H1 (cell line): ENCODE measurements at regions not wholly inside any gene's neighbourhood (a gene's known extent, or its start where the extent isn't known, plus 50 kb on each side); places are given as distances from the start of the nearest gene placed in this dataset.

ENCODE experiments used
- CTCF ChIA-PET: fragments of 300-600 bp; sonication (Branson Sonifier 250); formaldehyde crosslinking; loops from one replicate; lab custom pipeline; 2021; ENCODE audit not compliant: partially characterized antibody; lab: Charles Lee
- POLR2A ChIA-PET: fragments of 300-600 bp; sonication (Branson Sonifier 250); formaldehyde crosslinking; loops from one replicate; lab custom pipeline; 2021; ENCODE audit warnings: inconsistent platforms; ENCODE audit not compliant: partially characterized antibody; lab: Charles Lee
- DNase-seq, 2 experiments: peaks; one replicate each; pipeline versions ENCODE4 v3.0.0 to v3.0.0-alpha.2; 2010 to 2022; ENCODE audit warnings: low spot score in 2 of 2, low read depth in 1 of 2, mixed read lengths in 1 of 2
- FAIRE-seq: peaks from 2 replicates; lab custom pipeline; 2011; peaks lifted over from hg19 to GRCh38; lab: Jason Lieb, UNC
- H2AFZ ChIP-seq: 2 replicates; pipeline ENCODE4 v1.8.1; 2012; ENCODE audit warnings: low read length, inconsistent platforms
- H2AK5ac ChIP-seq: 2 replicates; pipeline ENCODE4 v1.6.1; 2013; ENCODE audit warnings: low read depth, low read length
- H2BK120ac ChIP-seq: replicated peaks from 2 replicates; pipeline ENCODE3; 2013; ENCODE audit warnings: low read depth, low read length, inconsistent platforms
- H2BK12ac ChIP-seq: 2 replicates; pipeline ENCODE4 v1.6.1; 2013; ENCODE audit warnings: low read depth, low read length
- H2BK15ac ChIP-seq: 2 replicates; pipeline ENCODE4 v1.6.1; 2013; ENCODE audit warnings: low read length
- H2BK20ac ChIP-seq: 2 replicates; pipeline ENCODE4 v1.6.1; 2013; ENCODE audit warnings: low read length
- H2BK5ac ChIP-seq: 2 replicates; pipeline ENCODE4 v1.6.1; 2013; ENCODE audit warnings: low read depth, low read length
- H3K14ac ChIP-seq: 2 replicates; pipeline ENCODE4 v1.6.1; 2013; ENCODE audit warnings: inconsistent platforms; ENCODE audit not compliant: insufficient read length
- H3K18ac ChIP-seq: 2 replicates; pipeline ENCODE4 v1.6.1; 2013; ENCODE audit warnings: low read length; ENCODE audit errors: extremely low read depth
- H3K23ac ChIP-seq: 2 replicates; pipeline ENCODE4 v1.6.1; 2013; ENCODE audit warnings: inconsistent platforms; ENCODE audit not compliant: insufficient read length
- H3K23me2 ChIP-seq: 2 replicates; pipeline ENCODE4 v1.6.1; 2013; ENCODE audit warnings: low read depth, low read length
- H3K27ac ChIP-seq: 2 replicates; pipeline ENCODE4 v1.6.1; 2011; ENCODE audit warnings: low read depth, low read length, inconsistent platforms
- H3K27me3 ChIP-seq, 4 experiments: replicated peaks in 1 of 4; 1 replicate in 1 of 4; 2 replicates in 3 of 4; pipeline versions ENCODE4 v1.6.1 to v1.8.1; 2011 to 2013; ENCODE audit warnings: low read length in 3 of 4, mild to moderate bottlenecking in 3 of 4, inconsistent platforms in 2 of 4, mixed read lengths in 2 of 4, moderate library complexity in 1 of 4; ENCODE audit not compliant: control insufficient read depth in 3 of 4, insufficient read depth in 3 of 4; ENCODE audit errors: extremely low read depth in 1 of 4
- H3K36me3 ChIP-seq, 4 experiments: 2 replicates each; pipeline versions ENCODE4 v1.6.1 to v1.8.1; 2011 to 2013; ENCODE audit warnings: mild to moderate bottlenecking in 4 of 4, low read length in 3 of 4, moderate library complexity in 2 of 4, control low read depth in 1 of 4, inconsistent platforms in 1 of 4; ENCODE audit not compliant: insufficient read depth in 4 of 4, control insufficient read depth in 2 of 4
- H3K4ac ChIP-seq: replicated peaks from 2 replicates; pipeline ENCODE3; 2013; ENCODE audit warnings: low read length, low read depth, mixed read lengths, inconsistent platforms; ENCODE audit not compliant: insufficient read length
- H3K4me1 ChIP-seq, 4 experiments: replicated peaks in 1 of 4; 1 replicate in 1 of 4; 2 replicates in 3 of 4; pipeline versions ENCODE4 v1.6.1 to v1.8.1; 2011 to 2013; ENCODE audit warnings: low read length in 3 of 4, inconsistent platforms in 2 of 4, mixed read lengths in 1 of 4; ENCODE audit not compliant: insufficient read depth in 4 of 4, control insufficient read depth in 3 of 4
- H3K4me2 ChIP-seq, 2 experiments: 2 replicates each; pipeline versions ENCODE4 v1.6.1 to v1.8.1; 2011 to 2013; ENCODE audit warnings: low read depth in 2 of 2, low read length in 2 of 2, control low read depth in 1 of 2, inconsistent platforms in 1 of 2, mild to moderate bottlenecking in 1 of 2; ENCODE audit not compliant: insufficient read depth in 1 of 2
- H3K4me3 ChIP-seq, 4 experiments: fragments of 200-600, 300-600 bp in 1 of 4; sonication (generic), shearing (Covaris generic), sonication (Bioruptor Twin) in 1 of 4; 2 replicates each; pipeline versions ENCODE4 v1.5.1 to v1.8.1; 2011 to 2016; ENCODE audit warnings: low read length in 4 of 4, low read depth in 3 of 4, control low read depth in 2 of 4, inconsistent platforms in 2 of 4, mild to moderate bottlenecking in 2 of 4, mixed read lengths in 1 of 4, moderate library complexity in 1 of 4; ENCODE audit not compliant: insufficient read depth in 2 of 4; ENCODE audit errors: extremely low read depth in 1 of 4
- H3K56ac ChIP-seq: replicated peaks from 2 replicates; pipeline ENCODE3; 2013; ENCODE audit warnings: low read depth, mild to moderate bottlenecking, mixed read lengths, low read length, inconsistent platforms; ENCODE audit not compliant: insufficient read length
- H3K79me1 ChIP-seq: 2 replicates; pipeline ENCODE4 v1.6.1; 2013; ENCODE audit warnings: low read depth, low read length, control low read depth
- H3K79me2 ChIP-seq, 2 experiments: 2 replicates each; pipeline versions ENCODE4 v1.6.1 to v1.8.1; 2012 to 2013; ENCODE audit warnings: low read length in 2 of 2, mild to moderate bottlenecking in 2 of 2, inconsistent platforms in 1 of 2; ENCODE audit not compliant: insufficient read depth in 2 of 2, control insufficient read depth in 1 of 2
- H3K9ac ChIP-seq, 4 experiments: replicated peaks in 1 of 4; 1 replicate in 1 of 4; 2 replicates in 3 of 4; pipeline versions ENCODE4 v1.6.1 to v1.8.1; 2011 to 2013; ENCODE audit warnings: low read depth in 3 of 4, low read length in 3 of 4, control low read depth in 2 of 4, mild to moderate bottlenecking in 2 of 4, moderate library complexity in 2 of 4, inconsistent platforms in 1 of 4; ENCODE audit errors: extremely low read depth in 1 of 4
- H3K9me3 ChIP-seq, 2 experiments: 2 replicates each; pipeline versions ENCODE4 v1.6.1 to v1.8.1; 2012 to 2013; ENCODE audit warnings: mild to moderate bottlenecking in 2 of 2, moderate library complexity in 2 of 2, control low read depth in 1 of 2, inconsistent platforms in 1 of 2, low read depth in 1 of 2, low read length in 1 of 2, mixed read lengths in 1 of 2; ENCODE audit not compliant: insufficient read depth in 2 of 2
- H4K20me1 ChIP-seq, 2 experiments: replicated peaks in 1 of 2; 2 replicates each; pipeline versions ENCODE3 to v1.8.1; 2011 to 2013; ENCODE audit warnings: inconsistent platforms in 2 of 2, low read length in 2 of 2, mild to moderate bottlenecking in 1 of 2; ENCODE audit not compliant: insufficient read depth in 2 of 2, control insufficient read depth in 1 of 2
- H4K5ac ChIP-seq: 2 replicates; pipeline ENCODE4 v1.6.1; 2013; ENCODE audit warnings: low read length, low read depth, mixed read lengths, inconsistent platforms; ENCODE audit not compliant: insufficient read length
- H4K8ac ChIP-seq: 2 replicates; pipeline ENCODE4 v1.8.0; 2013; ENCODE audit warnings: mild to moderate bottlenecking, moderate library complexity, low read length, inconsistent platforms; ENCODE audit not compliant: insufficient read depth; ENCODE audit errors: extremely low read depth
- H4K91ac ChIP-seq: replicated peaks from 2 replicates; pipeline ENCODE3; 2013; ENCODE audit warnings: low read length, mixed read lengths, inconsistent platforms; ENCODE audit not compliant: insufficient read length
- EP300 ChIP-seq, 2 experiments: IDR thresholded peaks; 1 replicate in 1 of 2; 2 replicates in 1 of 2; pipeline ENCODE4 v1.6.1; 2011 to 2012; ENCODE audit warnings: low read depth in 2 of 2, low read length in 2 of 2, mild to moderate bottlenecking in 2 of 2, borderline replicate concordance in 1 of 2, inconsistent platforms in 1 of 2, moderate library complexity in 1 of 2
- SIX5 ChIP-seq: IDR thresholded peaks from 2 replicates; pipeline ENCODE4 v1.6.1; 2011; ENCODE audit warnings: mild to moderate bottlenecking, low read depth, low read length
- ZNF274 ChIP-seq: IDR thresholded peaks from 2 replicates; pipeline ENCODE4 v1.7.0; 2012; ENCODE audit warnings: low read length, borderline replicate concordance; ENCODE audit errors: extremely low read depth
- WGBS, 2 experiments: shearing (Covaris generic) in 1 of 2; methylation state at CpG; one replicate each; pipeline versions ENCODE4 v1.1.6 to v1.1.7; 2013 to 2015; ENCODE audit warnings: low lambda C conversion rate in 2 of 2, mixed read lengths in 2 of 2, inconsistent platforms in 1 of 2, low coverage in 1 of 2, missing lambda C conversion rate in 1 of 2; ENCODE audit not compliant: insufficient replicate concordance in 2 of 2, insufficient coverage in 1 of 2, insufficient read length in 1 of 2; ENCODE audit errors: extremely low coverage in 1 of 2, missing lambda C conversion rate in 1 of 2; 5-methylcytosine and 5-hydroxymethylcytosine counted together

DNA sequence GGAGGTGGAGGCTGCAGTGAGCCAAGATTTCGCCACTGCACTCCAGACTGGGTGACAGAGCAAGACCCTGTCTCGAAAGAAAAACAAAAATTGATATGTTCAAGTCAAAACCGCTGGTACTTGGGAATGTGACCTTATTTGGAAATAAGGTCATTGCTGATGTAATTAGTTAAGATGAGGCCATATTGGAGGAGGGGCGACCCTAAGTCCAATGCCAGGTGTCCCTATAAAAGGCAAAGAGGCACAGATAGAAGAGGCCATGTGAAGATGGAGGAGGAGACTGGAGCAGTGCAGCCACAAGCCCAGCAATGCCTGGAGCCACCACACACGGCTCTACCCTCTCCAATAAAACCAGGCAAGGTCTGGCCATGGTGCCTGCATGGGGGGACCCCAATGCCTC lies 50.8 kb upstream of the JPH3 start:
- H3K36me3 ChIP-seq = no peaks in the 10 kb centered on the region
- H2BK12ac ChIP-seq = no peak overlapping the region
- ChIA-PET CTCF (interaction anchor here (1.0 to 1.6 kb wide), 13 partner anchors 9 to 134 kb away, joined by 3 to 20 read pairs (median 4); no protein-coding TSS in a partner anchor), POLR2A (no interaction called here)
- no peak overlapping the region for H2BK15ac ChIP-seq
- H4K8ac ChIP-seq = no peak overlapping the region
- H3K79me2 ChIP-seq = no peaks in the 10 kb centered on the region
- no peak overlapping the region for H2BK120ac ChIP-seq
- H4K5ac ChIP-seq = no peak overlapping the region
- FAIRE-seq (no peak), DNase-seq (no peak)
- no peaks in the 10 kb centered on the region; a peak in 1 of 7 replicates for H3K27me3 ChIP-seq
- H3K4me1 ChIP-seq = no peaks in the 10 kb centered on the region; a peak in 2 of 7 replicates
- H3K9me3 ChIP-seq = 0 out of 4 replicates have a peak, but pooled peaks cover 0 to under 1% of the 10 kb centered on the region in 2 experiments
- H3K23me2 ChIP-seq = no peaks in the 10 kb centered on the region
- H3K4ac ChIP-seq = no peak overlapping the region
- H2BK5ac ChIP-seq = no peak overlapping the region
- H2BK20ac ChIP-seq = no peak overlapping the region; the same call in 1 of the 2 replicates
- H3K9ac ChIP-seq = no peak overlapping the region
- H3K23ac ChIP-seq = no peak overlapping the region
- H3K18ac ChIP-seq = no peak overlapping the region
- no peak overlapping the region for H3K4me3 ChIP-seq
- H3K56ac ChIP-seq = no peak overlapping the region
- H4K20me1 ChIP-seq = peaks cover 0 to 8% of the 10 kb centered on the region in 2 experiments
- no peak overlapping the region for H3K27ac ChIP-seq
- WGBS, 2 experiments = 88% methylated on average over 5 of the region's 5 CpGs; no CpG with 5 or more reads in 1 of the 2 experiments
- no peak overlapping the region for H2AFZ ChIP-seq
- no peak overlapping the region for H2AK5ac ChIP-seq
- no peaks in the 10 kb centered on the region for H3K79me1 ChIP-seq
- H3K4me2 ChIP-seq = no peak overlapping the region
- no peak overlapping the region for H3K14ac ChIP-seq
- no peak overlapping the region for H4K91ac ChIP-seq
- TF ChIP-seq ZNF274 (no peak), SIX5 (no peak), EP300 (IDR thresholded peaks at IDR 0.05; ENCODE audit: borderline replicate concordance in 1 of 2, low read depth in 2 of 2, low read length in 2 of 2) (no peak)
